ENCODE measurements at regions not wholly inside any gene's neighbourhood (a gene's known extent, or its start where the extent isn't known, plus 50 kb on each side); places are given as distances from the start of the nearest gene placed in this dataset.
"Not testable (repeated sequence)": the region's sequence is repeated elsewhere in the genome, so short reads cannot be mapped to it uniquely, and the experiment has no call there.

- Mint-ChIP-seq H3K27ac (ENCODE audit: unreplicated experiment) (no peak overlapping the region), H3K27me3 (ENCODE audit: unreplicated experiment) (peaks cover 16% of the 10 kb centered on the region), H3K9me3 (ENCODE audit: unreplicated experiment) (no peaks in the 10 kb centered on the region), H3K36me3 (ENCODE audit: unreplicated experiment) (no peaks in the 10 kb centered on the region), H3K4me1 (ENCODE audit: unreplicated experiment) (no peaks in the 10 kb centered on the region), H3K4me3 (ENCODE audit: unreplicated experiment) (no peak overlapping the region)
- DNase-seq (ENCODE audit: extremely low spot score, unreplicated experiment) = no peak
- TF ChIP-seq CTCF (IDR thresholded peaks at IDR 0.05) = no peak
Measured at GRCh38 chr1:99370476-99370875, 106.2 kb downstream of the PLPPR4 start.

GRCh38 chr1:99371413-99371812 lies 107.1 kb downstream of the PLPPR4 start:
- DNase-seq (ENCODE audit: extremely low spot score, unreplicated experiment) = no peak
- H3K27me3 Mint-ChIP-seq (ENCODE audit: unreplicated experiment) = peaks cover 17% of the 10 kb centered on the region
- no peaks in the 10 kb centered on the region for H3K36me3 Mint-ChIP-seq (ENCODE audit: unreplicated experiment)
- no peaks in the 10 kb centered on the region for H3K4me1 Mint-ChIP-seq (ENCODE audit: unreplicated experiment)
- no peaks in the 10 kb centered on the region for H3K9me3 Mint-ChIP-seq (ENCODE audit: unreplicated experiment)
- no peak overlapping the region for H3K4me3 Mint-ChIP-seq (ENCODE audit: unreplicated experiment)
- TF ChIP-seq CTCF (IDR thresholded peaks at IDR 0.05) = no peak
- H3K27ac Mint-ChIP-seq (ENCODE audit: unreplicated experiment) = no peak overlapping the region

GRCh38 chr1:99374109-99374508 lies 109.8 kb downstream of the PLPPR4 start:
- no peaks in the 10 kb centered on the region for H3K36me3 Mint-ChIP-seq (ENCODE audit: unreplicated experiment)
- H3K27me3 Mint-ChIP-seq (ENCODE audit: unreplicated experiment) = peaks cover 8% of the 10 kb centered on the region
- no peak overlapping the region for H3K27ac Mint-ChIP-seq (ENCODE audit: unreplicated experiment)
- H3K4me3 Mint-ChIP-seq (ENCODE audit: unreplicated experiment) = no peak overlapping the region
- H3K4me1 Mint-ChIP-seq (ENCODE audit: unreplicated experiment) = no peaks in the 10 kb centered on the region
- DNase-seq (ENCODE audit: extremely low spot score, unreplicated experiment) = no peak
- no peak for TF ChIP-seq CTCF (IDR thresholded peaks at IDR 0.05)
- no peaks in the 10 kb centered on the region for H3K9me3 Mint-ChIP-seq (ENCODE audit: unreplicated experiment)

GRCh38 chr1:99374693-99375092 lies 110.4 kb downstream of the PLPPR4 start:
- H3K27ac Mint-ChIP-seq (ENCODE audit: unreplicated experiment); H3K4me1 Mint-ChIP-seq (ENCODE audit: unreplicated experiment); H3K4me3 Mint-ChIP-seq (ENCODE audit: unreplicated experiment); H3K9me3 Mint-ChIP-seq (ENCODE audit: unreplicated experiment); DNase-seq (ENCODE audit: extremely low spot score, unreplicated experiment); H3K27me3 Mint-ChIP-seq (ENCODE audit: unreplicated experiment); H3K36me3 Mint-ChIP-seq (ENCODE audit: unreplicated experiment): not testable (repeated sequence)

GRCh38 chr1:99384021-99384420 lies 119.7 kb downstream of the PLPPR4 start:
- H3K27me3 Mint-ChIP-seq (ENCODE audit: unreplicated experiment) = no peaks in the 10 kb centered on the region
- H3K4me3 Mint-ChIP-seq (ENCODE audit: unreplicated experiment) = no peak overlapping the region
- no peaks in the 10 kb centered on the region for H3K36me3 Mint-ChIP-seq (ENCODE audit: unreplicated experiment)

More at GRCh38 chr1:99384021-99384420, 119.7 kb downstream of the PLPPR4 start:
- Mint-ChIP-seq H3K9me3 (ENCODE audit: unreplicated experiment) (no peaks in the 10 kb centered on the region), H3K4me1 (ENCODE audit: unreplicated experiment) (no peaks in the 10 kb centered on the region), H3K27ac (ENCODE audit: unreplicated experiment) (no peak overlapping the region)
- no peak for DNase-seq (ENCODE audit: extremely low spot score, unreplicated experiment)
- TF ChIP-seq CTCF (IDR thresholded peaks at IDR 0.05) = no peak

Data from osteocyte (in vitro differentiated cells).